Transverse colon (tissue), 4 donors: ENCODE measurements at regions not wholly inside any gene's neighbourhood (a gene's known extent, or its start where the extent isn't known, plus 50 kb on each side); places are given as distances from the start of the nearest gene placed in this dataset.

ENCODE experiments used
- DNase-seq: peaks from one replicate; pipeline ENCODE4 v3.0.0-alpha.2; 2019
- H3K27ac ChIP-seq, 4 donors: fragments of 200-600 bp; sonication (generic); 2 replicates each; pipeline ENCODE4 v1.5.1; 2016 to 2018; ENCODE audit warnings: inconsistent platforms in 4 of 4
- H3K27me3 ChIP-seq: fragments of 200-600 bp; sonication (generic); 2 replicates; pipeline ENCODE4 v1.5.1; 2017; ENCODE audit warnings: inconsistent platforms
- H3K36me3 ChIP-seq, 4 donors: fragments of 200-600 bp; sonication (generic); 2 replicates each; pipeline ENCODE4 v1.5.1; 2017 to 2019; ENCODE audit warnings: inconsistent platforms in 4 of 4
- H3K4me1 ChIP-seq, 4 donors: fragments of 200-600 bp; sonication (generic); 2 replicates each; pipeline ENCODE4 v1.5.1; 2017 to 2020; ENCODE audit warnings: inconsistent platforms in 4 of 4
- H3K4me3 ChIP-seq, 4 donors: fragments of 200-600 bp; sonication (generic); 1 replicate in 1 of 4; 2 replicates in 3 of 4; pipeline versions ENCODE4 v1.5.1 to v1.6.1; 2017 to 2019; ENCODE audit warnings: inconsistent platforms in 4 of 4
- H3K9me3 ChIP-seq, 2 donors: fragments of 200-600 bp; sonication (generic); 2 replicates each; pipeline ENCODE4 v1.5.1; 2017 to 2019; ENCODE audit warnings: inconsistent platforms in 2 of 2
- CTCF ChIP-seq, 5 experiments: fragments of 200-600 bp in 3 of 5; fragments of 450-650 bp in 2 of 5; sonication (generic) in 3 of 5; IDR thresholded peaks; 1 replicate in 2 of 5; 2 replicates in 3 of 5; pipeline ENCODE4 v1.5.1; 2016 to 2017; ENCODE audit warnings: antibody characterized with exemption in 5 of 5, inconsistent platforms in 3 of 5, mild to moderate bottlenecking in 2 of 5, moderate library complexity in 1 of 5
- EP300 ChIP-seq: sonication (generic); formaldehyde crosslinking; IDR thresholded peaks from one replicate; pipeline ENCODE4 v1.6.1; 2017; ENCODE audit warnings: antibody characterized with exemption, low read depth
- POLR2A ChIP-seq: fragments of 450-650 bp; IDR thresholded peaks from one replicate; pipeline ENCODE4 v1.6.1; 2016; ENCODE audit warnings: antibody characterized with exemption, mild to moderate bottlenecking, moderate library complexity
- POLR2AphosphoS5 ChIP-seq, 3 donors: sonication (generic); formaldehyde crosslinking; IDR thresholded peaks; one replicate each; pipeline ENCODE4 v1.6.1; 2016; ENCODE audit warnings: antibody characterized with exemption in 3 of 3
- WGBS, 2 donors: methylation state at CpG; one replicate each; pipeline ENCODE4 v1.1.5; 2018; ENCODE audit warnings: low coverage in 1 of 2; 5-methylcytosine and 5-hydroxymethylcytosine counted together
- in situ Hi-C, 4 donors: fragments of 200-750 bp; cut with MboI; loops; one replicate each; pipeline versions ENCODE4 v1.15.0 to v1.15.1; 2017; ENCODE audit warnings: low sequenced_read_pairs in 3 of 4, low pct_ligation_motif_present in 1 of 4, low pct_unique_long_range_greater_than_20kb in 1 of 4
- intact Hi-C: fragments of 100-400 bp; cut with DNase I; formaldehyde crosslinking; loops from one replicate; pipeline ENCODE4 v1.15.1; 2023; ENCODE audit warnings: low total_unique reads

DNA sequence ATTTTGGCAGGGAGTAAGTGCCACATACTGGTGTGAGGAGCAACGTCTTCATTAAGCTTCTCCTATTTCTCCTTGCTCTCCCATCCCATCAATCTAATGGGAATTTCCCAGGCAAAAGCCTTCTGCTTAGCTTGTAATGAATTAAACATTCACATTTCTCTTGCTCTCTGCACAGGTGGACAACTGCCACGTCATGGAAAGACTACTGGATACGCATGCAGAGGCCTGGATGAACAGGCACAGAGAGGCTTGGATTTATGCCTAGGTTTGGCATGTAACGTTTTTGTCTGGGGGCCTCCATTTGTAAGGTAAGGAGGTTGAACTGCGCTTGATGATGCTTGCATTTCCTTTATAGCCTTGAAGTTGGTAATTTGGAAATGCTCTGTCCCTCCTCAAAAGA, 374.8 kb downstream of the KLF12 start:
- in situ Hi-C loops, result loop anchor here in 3 of 4 donors (25.0 kb wide), 2 partner anchors 528 to 1453 kb away; no protein-coding TSS in a partner anchor
- intact Hi-C loops, result no loop called here
- no peaks in the 10 kb centered on the region for H3K27me3 ChIP-seq
- H3K9me3 ChIP-seq, result no peaks in the 10 kb centered on the region
- DNase-seq, result no peak
- no peak overlapping the region for H3K4me3 ChIP-seq
- no peaks in the 10 kb centered on the region for H3K36me3 ChIP-seq
- TF ChIP-seq POLR2AphosphoS5 (IDR thresholded peaks at IDR 0.05), result no peak
- TF ChIP-seq POLR2A, result no peak
- TF ChIP-seq EP300, result no peak
- TF ChIP-seq CTCF (IDR thresholded peaks at IDR 0.05), result no peak
- peaks cover 0 to 15% (median 3%) of the 10 kb centered on the region in 4 donors for H3K4me1 ChIP-seq
- H3K27ac ChIP-seq, result no peak overlapping the region
- WGBS, 2 donors, result 88 to 91% methylated on average over 2 to 5 of the region's 5 CpGs

DNA sequence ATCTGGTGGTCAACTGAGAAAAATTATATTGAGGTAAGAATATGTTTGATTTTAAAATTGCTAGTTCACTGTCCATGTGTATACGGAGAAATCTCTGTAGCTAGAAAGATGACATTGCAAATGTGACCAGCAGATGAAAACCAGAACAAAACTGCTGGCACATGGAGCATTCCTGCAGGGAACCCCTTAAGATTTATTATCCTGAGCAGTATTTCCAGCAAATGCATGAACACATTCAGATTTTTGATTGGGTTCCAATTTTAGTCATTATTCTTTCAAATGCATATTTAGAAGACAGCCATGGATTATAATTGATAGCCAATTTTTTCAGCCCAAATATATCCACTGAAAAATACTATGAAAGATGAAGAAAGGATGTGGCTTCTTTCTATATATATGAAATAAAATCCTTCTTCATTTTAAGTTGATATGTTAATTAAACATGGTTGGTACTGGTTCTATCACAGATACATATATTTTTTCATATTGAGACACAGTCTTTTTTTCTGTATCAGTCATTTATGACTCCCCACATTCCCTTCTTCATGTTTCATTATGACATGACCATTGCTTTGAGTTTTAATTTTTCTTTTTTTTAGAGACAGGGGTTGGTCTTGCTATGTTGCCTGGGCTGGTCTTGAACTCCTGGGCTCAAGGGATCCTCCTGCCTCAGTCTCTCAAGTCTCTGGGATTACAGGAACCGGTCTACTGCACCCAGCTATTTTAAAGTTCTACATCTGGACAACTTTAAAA, 376.5 kb downstream of the KLF12 start:
- Histone ChIP-seq H3K36me3 (no peaks in the 10 kb centered on the region), H3K27me3 (no peaks in the 10 kb centered on the region), H3K27ac (no peak overlapping the region), H3K4me3 (no peak overlapping the region), H3K9me3 (no peaks in the 10 kb centered on the region), H3K4me1 (peaks cover 0 to 15% (median 3%) of the 10 kb centered on the region in 4 donors)
- intact Hi-C loops (no loop called here), in situ Hi-C loops (loop anchor here in 3 of 4 donors (25.0 kb wide), 2 partner anchors 530 to 1455 kb away; no protein-coding TSS in a partner anchor)
- DNase-seq, result no peak
- 65 to 71% methylated on average over 2 of the region's 2 CpGs for WGBS, 2 donors
- TF ChIP-seq POLR2AphosphoS5 (IDR thresholded peaks at IDR 0.05), result peak in 2 of 3 donors; percentile 72 to 74
- TF ChIP-seq CTCF (IDR thresholded peaks at IDR 0.05), result no peak

DNA sequence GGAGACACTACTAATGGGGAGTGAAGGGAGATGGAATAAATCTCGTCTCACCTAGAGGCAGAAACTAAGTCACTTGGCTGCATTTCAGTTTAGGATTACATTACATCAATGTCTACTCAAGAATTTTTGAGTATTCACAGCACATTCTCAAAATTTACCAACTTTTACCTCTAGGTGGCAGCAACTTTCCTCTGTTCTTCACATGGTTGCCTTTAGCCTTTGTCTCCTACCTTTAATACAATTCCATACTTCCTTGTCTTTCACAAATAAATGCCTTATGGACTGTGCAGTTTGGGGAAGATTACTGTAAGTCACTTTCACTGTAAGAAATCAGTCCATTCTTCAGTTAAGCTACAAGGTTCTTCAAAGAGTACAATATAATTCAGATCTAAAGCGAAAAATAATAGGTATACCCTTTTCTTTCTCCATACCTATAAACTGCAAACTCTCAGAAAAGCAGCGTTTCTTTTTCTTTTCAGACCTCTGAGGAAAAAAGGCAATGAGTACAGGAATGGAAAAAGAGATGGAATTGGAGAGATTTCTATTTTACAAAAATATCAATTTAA, 379.4 kb downstream of the KLF12 start:
- TF ChIP-seq POLR2A (no peak), CTCF (IDR thresholded peaks at IDR 0.05) (peak; percentile 65 to 72 (median 69))
- H3K9me3 ChIP-seq, result no peaks in the 10 kb centered on the region
- H3K4me1 ChIP-seq, result peaks cover 0 to 15% (median 3%) of the 10 kb centered on the region in 4 donors
- H3K36me3 ChIP-seq, result no peaks in the 10 kb centered on the region
- no peak overlapping the region for H3K27ac ChIP-seq
- in situ Hi-C loops (loop anchor here in 3 of 4 donors (25.0 kb wide), 2 partner anchors 532 to 1457 kb away; no protein-coding TSS in a partner anchor), intact Hi-C loops (no loop called here)
- no peaks in the 10 kb centered on the region for H3K27me3 ChIP-seq
- no peak overlapping the region for H3K4me3 ChIP-seq
- WGBS, 2 donors, result 50 to 57% methylated on average over 3 of the region's 3 CpGs
- DNase-seq, result no peak

- in situ Hi-C loops (loop anchor here in 3 of 4 donors (25.0 kb wide), 2 partner anchors 533 to 1458 kb away; no protein-coding TSS in a partner anchor), intact Hi-C loops (no loop called here)
Observed at GRCh38 chr13:73754241-73754640, 380.0 kb downstream of the KLF12 start.

More at GRCh38 chr13:73754241-73754640, 380.0 kb downstream of the KLF12 start:
- no peak for TF ChIP-seq EP300
- H3K9me3 ChIP-seq, result no peaks in the 10 kb centered on the region
- no peak overlapping the region for H3K4me3 ChIP-seq
- no peak for DNase-seq
- H3K27me3 ChIP-seq, result no peaks in the 10 kb centered on the region
- WGBS, 2 donors, result 42 to 51% methylated on average over 3 to 4 of the region's 4 CpGs
- H3K27ac ChIP-seq, result no peak overlapping the region
- peaks cover 0 to 1% (median 0%) of the 10 kb centered on the region in 4 donors for H3K36me3 ChIP-seq
- H3K4me1 ChIP-seq, result peaks cover 0 to 15% (median 3%) of the 10 kb centered on the region in 4 donors
